Osteoblast (primary cell): ENCODE measurements at regions not wholly inside any gene's neighbourhood (a gene's known extent, or its start where the extent isn't known, plus 50 kb on each side); places are given as distances from the start of the nearest gene placed in this dataset.

Experiments
- DNase-seq: peaks from one replicate; pipeline ENCODE4 v3.0.0; 2011; ENCODE audit warnings: low spot score, mixed read lengths; ENCODE audit not compliant: insufficient read length; ENCODE audit errors: missing footprints
- H2AFZ ChIP-seq: 2 replicates; pipeline ENCODE4 v1.6.0; 2011; ENCODE audit warnings: mild to moderate bottlenecking, low read length
- H3K27ac ChIP-seq: 2 replicates; pipeline ENCODE4 v1.5.1; 2011; ENCODE audit warnings: mild to moderate bottlenecking, low read depth, low read length, moderate library complexity
- H3K27me3 ChIP-seq: 2 replicates; pipeline ENCODE4 v1.6.0; 2012; ENCODE audit warnings: mild to moderate bottlenecking, control low read depth, inconsistent platforms, low read length, moderate library complexity; ENCODE audit not compliant: insufficient read depth
- H3K36me3 ChIP-seq: 2 replicates; pipeline ENCODE4 v1.5.1; 2011; ENCODE audit warnings: mild to moderate bottlenecking, low read length, control low read depth, moderate library complexity; ENCODE audit not compliant: insufficient read depth
- H3K4me1 ChIP-seq: 2 replicates; pipeline ENCODE4 v1.5.1; 2011; ENCODE audit warnings: mild to moderate bottlenecking, low read length, control low read depth, moderate library complexity; ENCODE audit not compliant: insufficient read depth
- H3K4me2 ChIP-seq: 2 replicates; pipeline ENCODE4 v1.6.0; 2011; ENCODE audit warnings: mild to moderate bottlenecking, low read length; ENCODE audit not compliant: insufficient read depth
- H3K4me3 ChIP-seq: fragments of 200-600 bp; sonication (generic); 3 replicates; pipeline ENCODE4 v1.5.1; 2012; ENCODE audit warnings: mild to moderate bottlenecking, low read length, inconsistent platforms; ENCODE audit not compliant: insufficient read depth
- H3K79me2 ChIP-seq: 2 replicates; pipeline ENCODE4 v1.6.0; 2012; ENCODE audit warnings: mild to moderate bottlenecking, low read length, control low read depth, inconsistent platforms; ENCODE audit not compliant: insufficient read depth
- H3K9me3 ChIP-seq: 2 replicates; pipeline ENCODE4 v1.5.1; 2011; ENCODE audit warnings: low read depth, low read length, control low read depth
- H4K20me1 ChIP-seq: 2 replicates; pipeline ENCODE4 v1.6.0; 2012; ENCODE audit warnings: mild to moderate bottlenecking, low read length, control low read depth; ENCODE audit not compliant: insufficient read depth
- TF ChIP-seq, protein P1 (sequence below): IDR thresholded peaks from 2 replicates; pipeline ENCODE4 v1.5.1; 2011; ENCODE audit warnings: mild to moderate bottlenecking, low read depth, low read length, moderate library complexity; ENCODE audit errors: extremely low read depth

DNA sequence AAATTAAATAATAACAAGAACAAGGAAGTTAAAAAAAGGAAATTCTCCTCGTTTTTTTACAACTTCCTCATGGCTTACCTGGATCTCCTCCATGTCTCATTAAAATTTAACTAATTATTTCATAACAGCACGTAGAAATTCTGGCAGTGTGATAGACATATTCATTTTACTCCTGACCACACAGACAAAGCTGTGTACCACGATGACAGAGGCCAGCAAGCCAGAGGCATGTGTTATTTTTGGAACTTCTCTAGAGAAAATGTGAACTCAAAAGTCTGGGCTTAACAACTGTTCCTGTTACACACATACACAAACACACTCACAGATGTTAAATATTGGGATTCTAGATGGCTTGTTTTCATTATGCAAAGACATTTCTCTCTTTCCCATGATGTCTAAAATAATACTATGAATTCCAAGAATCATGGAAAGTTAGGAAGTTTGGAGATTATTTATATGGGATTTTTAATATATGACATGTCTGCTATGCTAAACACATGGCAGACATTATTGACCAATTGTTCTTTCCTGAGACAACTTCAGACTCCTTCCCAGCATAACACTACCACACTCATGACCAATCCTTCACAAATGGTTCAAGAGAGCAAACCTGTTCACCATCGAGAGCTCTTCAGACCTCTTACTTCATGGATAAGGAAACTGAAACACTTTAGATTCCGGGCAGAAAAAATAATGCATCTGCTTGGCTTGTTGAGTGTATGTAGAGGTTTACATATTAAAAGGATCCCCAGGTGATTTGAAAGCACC lies 158.7 kb downstream of the DACT1 start:
- Histone ChIP-seq H3K79me2 (no peaks in the 10 kb centered on the region), H3K27ac (no peak overlapping the region), H3K36me3 (no peaks in the 10 kb centered on the region), H3K4me3 (no peak overlapping the region), H3K9me3 (no peaks in the 10 kb centered on the region), H3K4me2 (no peak overlapping the region), H3K27me3 (peaks cover 7% of the 10 kb centered on the region), H3K4me1 (no peaks in the 10 kb centered on the region), H4K20me1 (no peaks in the 10 kb centered on the region), H2AFZ (no peak overlapping the region)
- TF ChIP-seq, protein P1, sequence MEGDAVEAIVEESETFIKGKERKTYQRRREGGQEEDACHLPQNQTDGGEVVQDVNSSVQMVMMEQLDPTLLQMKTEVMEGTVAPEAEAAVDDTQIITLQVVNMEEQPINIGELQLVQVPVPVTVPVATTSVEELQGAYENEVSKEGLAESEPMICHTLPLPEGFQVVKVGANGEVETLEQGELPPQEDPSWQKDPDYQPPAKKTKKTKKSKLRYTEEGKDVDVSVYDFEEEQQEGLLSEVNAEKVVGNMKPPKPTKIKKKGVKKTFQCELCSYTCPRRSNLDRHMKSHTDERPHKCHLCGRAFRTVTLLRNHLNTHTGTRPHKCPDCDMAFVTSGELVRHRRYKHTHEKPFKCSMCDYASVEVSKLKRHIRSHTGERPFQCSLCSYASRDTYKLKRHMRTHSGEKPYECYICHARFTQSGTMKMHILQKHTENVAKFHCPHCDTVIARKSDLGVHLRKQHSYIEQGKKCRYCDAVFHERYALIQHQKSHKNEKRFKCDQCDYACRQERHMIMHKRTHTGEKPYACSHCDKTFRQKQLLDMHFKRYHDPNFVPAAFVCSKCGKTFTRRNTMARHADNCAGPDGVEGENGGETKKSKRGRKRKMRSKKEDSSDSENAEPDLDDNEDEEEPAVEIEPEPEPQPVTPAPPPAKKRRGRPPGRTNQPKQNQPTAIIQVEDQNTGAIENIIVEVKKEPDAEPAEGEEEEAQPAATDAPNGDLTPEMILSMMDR, result no peak
- DNase-seq, result no peak

- peaks cover 7% of the 10 kb centered on the region for H3K27me3 ChIP-seq
- DNase-seq, result no peak
- H3K27ac ChIP-seq, result no peak overlapping the region
- H3K79me2 ChIP-seq, result no peaks in the 10 kb centered on the region
- no peaks in the 10 kb centered on the region for H3K9me3 ChIP-seq
- no peak overlapping the region for H3K4me2 ChIP-seq
- no peaks in the 10 kb centered on the region for H3K4me1 ChIP-seq
- H2AFZ ChIP-seq, result no peak overlapping the region
- TF ChIP-seq, protein P1, result no peak
- no peaks in the 10 kb centered on the region for H4K20me1 ChIP-seq
- H3K4me3 ChIP-seq, result no peak overlapping the region
- H3K36me3 ChIP-seq, result no peaks in the 10 kb centered on the region
These were observed 159.3 kb downstream of the DACT1 start for GRCh38 chr14:58797010-58797429.

DNA sequence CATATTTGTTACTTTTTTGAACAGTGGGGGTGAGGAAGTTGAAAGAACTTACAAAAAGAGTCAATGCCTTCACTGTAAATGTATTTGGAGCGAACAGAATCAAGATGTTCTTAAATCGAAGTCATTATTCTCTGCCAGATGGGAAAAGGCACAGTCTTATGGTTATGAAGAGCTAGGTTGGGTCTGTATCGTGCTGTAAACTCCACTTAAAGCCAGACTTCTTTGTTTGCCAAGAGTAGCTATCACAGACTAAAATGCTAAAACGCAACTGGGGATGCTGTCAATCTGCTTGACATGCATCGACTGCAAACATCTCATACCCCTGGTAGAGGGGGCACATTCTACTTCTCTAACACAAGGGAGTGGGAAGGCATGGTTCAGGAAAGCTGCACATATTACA lies 160.4 kb downstream of the DACT1 start:
- TF ChIP-seq, protein P1, result no peak
- Histone ChIP-seq H3K27me3 (peaks cover 7% of the 10 kb centered on the region), H3K36me3 (no peaks in the 10 kb centered on the region), H4K20me1 (no peaks in the 10 kb centered on the region), H3K27ac (no peak overlapping the region), H3K9me3 (no peaks in the 10 kb centered on the region), H3K79me2 (no peaks in the 10 kb centered on the region), H3K4me1 (no peaks in the 10 kb centered on the region), H3K4me2 (no peak overlapping the region), H2AFZ (no peak overlapping the region), H3K4me3 (no peak overlapping the region)
- no peak for DNase-seq

- DNase-seq, result no peak
- peaks cover 7% of the 10 kb centered on the region for H3K27me3 ChIP-seq
- TF ChIP-seq, protein P1, result no peak
- no peak overlapping the region for H3K4me3 ChIP-seq
- H3K4me1 ChIP-seq, result no peaks in the 10 kb centered on the region
- H4K20me1 ChIP-seq, result no peaks in the 10 kb centered on the region
- H3K79me2 ChIP-seq, result no peaks in the 10 kb centered on the region
- no peak overlapping the region for H2AFZ ChIP-seq
- no peak overlapping the region for H3K27ac ChIP-seq
- no peaks in the 10 kb centered on the region for H3K9me3 ChIP-seq
- H3K36me3 ChIP-seq, result no peaks in the 10 kb centered on the region
- H3K4me2 ChIP-seq, result no peak overlapping the region
These were observed 163.3 kb downstream of the DACT1 start for GRCh38 chr14:58801086-58801485.
